ENCODE measurements at regions not wholly inside any gene's neighbourhood (a gene's known extent, or its start where the extent isn't known, plus 50 kb on each side); places are given as distances from the start of the nearest gene placed in this dataset.

- Histone ChIP-seq H3K36me3 (no peaks in the 10 kb centered on the region), H3K4me1 (no peaks in the 10 kb centered on the region), H3K27ac (no peak overlapping the region), H3K9me3 (peaks cover 0 to 6% (median 0%) of the 10 kb centered on the region in 4 donors), H3K27me3 (no peaks in the 10 kb centered on the region), H3K4me3 (no peak overlapping the region)
- TF ChIP-seq CTCF (IDR thresholded peaks at IDR 0.05) (no peak), POLR2A (IDR thresholded peaks at IDR 0.05) (no peak), EP300 (IDR thresholded peaks at IDR 0.05) (no peak)
- no peak for DNase-seq (ENCODE audit: low spot score in 2 of 2)
- 88 to 92% methylated on average over 2 of the region's 2 CpGs for WGBS, 2 donors
Observed at GRCh38 chr4:189187531-189188052, 753.1 kb upstream of the FRG1 start.

GRCh38 chr4:189198624-189199023, 742.0 kb upstream of the FRG1 start:
- H3K4me1 ChIP-seq: peaks cover 0 to 15% (median 4%) of the 10 kb centered on the region in 4 donors
- no peak overlapping the region for H3K4me3 ChIP-seq
- H3K27ac ChIP-seq: no peak overlapping the region
- H3K9me3 ChIP-seq: no peaks in the 10 kb centered on the region
- no peaks in the 10 kb centered on the region for H3K27me3 ChIP-seq
- TF ChIP-seq CTCF (IDR thresholded peaks at IDR 0.05): no peak
- TF ChIP-seq POLR2A (IDR thresholded peaks at IDR 0.05): no peak
- TF ChIP-seq EP300 (IDR thresholded peaks at IDR 0.05): no peak
- no peak for DNase-seq (ENCODE audit: low spot score in 2 of 2)
- WGBS, 2 donors: 93 to 94% methylated on average over 10 of the region's 10 CpGs
- H3K36me3 ChIP-seq: no peaks in the 10 kb centered on the region

- H3K36me3 ChIP-seq: no peaks in the 10 kb centered on the region
- H3K4me1 ChIP-seq: peaks cover 0 to 15% (median 4%) of the 10 kb centered on the region in 4 donors
- no peaks in the 10 kb centered on the region for H3K27me3 ChIP-seq
- H3K9me3 ChIP-seq: no peaks in the 10 kb centered on the region
- TF ChIP-seq CTCF (IDR thresholded peaks at IDR 0.05) (no peak), POLR2A (IDR thresholded peaks at IDR 0.05) (no peak)
- no peak for DNase-seq (ENCODE audit: low spot score in 2 of 2)
- H3K27ac ChIP-seq: no peak overlapping the region
- H3K4me3 ChIP-seq: no peak overlapping the region
- 65 to 70% methylated on average over 7 of the region's 7 CpGs for WGBS, 2 donors
Observed at GRCh38 chr4:189200353-189200752, 740.3 kb upstream of the FRG1 start.

- Histone ChIP-seq H3K27ac (no peak overlapping the region), H3K36me3 (no peaks in the 10 kb centered on the region), H3K4me3 (peak overlapping the region; percentile 1 to 42 (median 12)), H3K4me1 (peaks cover 0 to 15% (median 4%) of the 10 kb centered on the region in 4 donors), H3K9me3 (no peaks in the 10 kb centered on the region), H3K27me3 (no peaks in the 10 kb centered on the region)
- WGBS, 2 donors: 2 to 4% methylated on average over 16 of the region's 16 CpGs
- peak; percentile 66 to 69 for DNase-seq (ENCODE audit: low spot score in 2 of 2)
- peak; percentile 67 to 91 (median 73) for TF ChIP-seq CTCF (IDR thresholded peaks at IDR 0.05)
- TF ChIP-seq POLR2A (IDR thresholded peaks at IDR 0.05): no peak
- TF ChIP-seq EP300 (IDR thresholded peaks at IDR 0.05): peak in 1 of 2 donors; percentile 37
Observed at GRCh38 chr4:189202182-189202868, 738.3 kb upstream of the FRG1 start.

- Histone ChIP-seq H3K9me3 (no peaks in the 10 kb centered on the region), H3K27me3 (no peaks in the 10 kb centered on the region), H3K4me1 (peaks cover 0 to 15% (median 4%) of the 10 kb centered on the region in 4 donors), H3K36me3 (no peaks in the 10 kb centered on the region), H3K27ac (no peak overlapping the region), H3K4me3 (peak overlapping the region in 1 of 4 donors; percentile 17)
- 35 to 45% methylated on average over 8 of the region's 8 CpGs for WGBS, 2 donors
- no peak for DNase-seq (ENCODE audit: low spot score in 2 of 2)
- TF ChIP-seq EP300 (IDR thresholded peaks at IDR 0.05) (no peak), CTCF (IDR thresholded peaks at IDR 0.05) (no peak), POLR2A (IDR thresholded peaks at IDR 0.05) (no peak)
Observed at GRCh38 chr4:189202869-189203271, 737.8 kb upstream of the FRG1 start.
